MM.1S (cell line): ENCODE measurements at regions not wholly inside any gene's neighbourhood (a gene's known extent, or its start where the extent isn't known, plus 50 kb on each side); places are given as distances from the start of the nearest gene placed in this dataset.
"Not testable (repeated sequence)": the region's sequence is repeated elsewhere in the genome, so short reads cannot be mapped to it uniquely, and the experiment has no call there.

Experiments
- DNase-seq: peaks from one replicate; pipeline ENCODE4 v3.0.0-alpha.2; 2015
- H2AFZ ChIP-seq: fragments of 300-600 bp; sonication (generic); 2 replicates; pipeline ENCODE4 v1.6.0; 2016; ENCODE audit warnings: antibody characterized with exemption, low read length
- H3F3A ChIP-seq: fragments of 300-600 bp; sonication (generic); 2 replicates; pipeline ENCODE4 v1.6.1; 2016; ENCODE audit warnings: mild to moderate bottlenecking, antibody characterized with exemption, low read length, moderate library complexity, mixed read lengths; ENCODE audit not compliant: insufficient read depth
- H3K27ac ChIP-seq: fragments of 300-600 bp; sonication (generic); 2 replicates; pipeline ENCODE4 v1.5.1; 2016; ENCODE audit warnings: mild to moderate bottlenecking, low read length
- H3K27me3 ChIP-seq: fragments of 300-600 bp; sonication (generic); replicated peaks from 2 replicates; pipeline ENCODE4 v1.6.0; 2016; ENCODE audit warnings: low read length; ENCODE audit not compliant: insufficient read depth
- H3K36me3 ChIP-seq: fragments of 300-600 bp; sonication (generic); replicated peaks from 2 replicates; pipeline ENCODE4 v1.6.1; 2016; ENCODE audit warnings: mild to moderate bottlenecking, low read length, mixed read lengths; ENCODE audit not compliant: insufficient read depth
- H3K4me1 ChIP-seq: fragments of 300-600 bp; sonication (generic); 2 replicates; pipeline ENCODE4 v1.6.1; 2016; ENCODE audit warnings: low read length, mixed read lengths
- H3K4me2 ChIP-seq: fragments of 300-600 bp; sonication (generic); 2 replicates; pipeline ENCODE4 v1.6.0; 2016; ENCODE audit warnings: low read depth, low read length
- H3K4me3 ChIP-seq: fragments of 300-600 bp; sonication (generic); 2 replicates; pipeline ENCODE4 v1.5.1; 2016; ENCODE audit warnings: low read length, mixed read lengths
- H3K79me2 ChIP-seq: fragments of 300-600 bp; sonication (generic); 2 replicates; pipeline ENCODE4 v1.6.1; 2016; ENCODE audit warnings: mixed run types, low read length, mixed read lengths
- H3K9ac ChIP-seq: fragments of 300-600 bp; sonication (generic); 2 replicates; pipeline ENCODE4 v1.6.1; 2016; ENCODE audit warnings: low read length, mixed read lengths
- H3K9me2 ChIP-seq: fragments of 300-600 bp; sonication (generic); replicated peaks from 2 replicates; pipeline ENCODE4 v1.6.1; 2016; ENCODE audit warnings: mild to moderate bottlenecking, low read length, mixed read lengths; ENCODE audit not compliant: insufficient read depth
- H3K9me3 ChIP-seq: fragments of 300-600 bp; sonication (generic); replicated peaks from 2 replicates; pipeline ENCODE4 v1.6.1; 2016; ENCODE audit warnings: mild to moderate bottlenecking, low read length, mixed read lengths; ENCODE audit not compliant: insufficient read depth
- H4K20me1 ChIP-seq: fragments of 300-600 bp; sonication (generic); 2 replicates; pipeline ENCODE4 v1.6.1; 2016; ENCODE audit warnings: mild to moderate bottlenecking, low read length, moderate library complexity, mixed read lengths; ENCODE audit not compliant: insufficient read depth
- EZH2 ChIP-seq: fragments of 300-600 bp; sonication (generic); optimal IDR thresholded peaks from 2 replicates; pipeline ENCODE3; 2017; ENCODE audit warnings: low read depth, mild to moderate bottlenecking, antibody characterized with exemption, low read length, mixed read lengths
- EZH2phosphoT487 ChIP-seq: fragments of 300-600 bp; sonication (generic); IDR thresholded peaks from 2 replicates; pipeline ENCODE4 v1.6.1; 2018; ENCODE audit warnings: antibody characterized with exemption, low read length
- TF ChIP-seq, protein P1 (sequence below): fragments of 300-600 bp; sonication (generic); IDR thresholded peaks from 2 replicates; pipeline ENCODE4 v1.5.1; 2016; ENCODE audit warnings: antibody characterized with exemption, low read length, mixed read lengths

DNA sequence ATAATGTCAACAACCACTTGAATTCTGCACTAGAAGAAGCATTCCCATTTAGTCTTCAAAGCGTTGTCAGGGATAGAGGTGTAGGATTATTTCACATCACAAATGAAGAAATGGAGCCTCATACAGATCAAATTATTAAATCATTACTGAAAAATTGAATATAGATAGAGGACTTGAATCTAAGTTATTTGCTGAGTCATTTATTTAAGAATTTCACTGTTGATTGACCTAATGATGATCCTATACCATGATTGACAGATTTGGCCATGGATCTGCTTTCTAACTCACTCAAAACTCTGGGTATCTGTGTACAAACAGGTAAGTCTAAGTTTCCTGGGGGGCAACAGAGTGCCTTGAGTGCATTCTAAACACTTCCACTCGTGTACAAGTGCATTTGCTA is 215.9 kb downstream of the BTBD3 start:
- H3F3A ChIP-seq, result no peaks in the 10 kb centered on the region
- no peak for TF ChIP-seq EZH2phosphoT487
- TF ChIP-seq, protein P1, sequence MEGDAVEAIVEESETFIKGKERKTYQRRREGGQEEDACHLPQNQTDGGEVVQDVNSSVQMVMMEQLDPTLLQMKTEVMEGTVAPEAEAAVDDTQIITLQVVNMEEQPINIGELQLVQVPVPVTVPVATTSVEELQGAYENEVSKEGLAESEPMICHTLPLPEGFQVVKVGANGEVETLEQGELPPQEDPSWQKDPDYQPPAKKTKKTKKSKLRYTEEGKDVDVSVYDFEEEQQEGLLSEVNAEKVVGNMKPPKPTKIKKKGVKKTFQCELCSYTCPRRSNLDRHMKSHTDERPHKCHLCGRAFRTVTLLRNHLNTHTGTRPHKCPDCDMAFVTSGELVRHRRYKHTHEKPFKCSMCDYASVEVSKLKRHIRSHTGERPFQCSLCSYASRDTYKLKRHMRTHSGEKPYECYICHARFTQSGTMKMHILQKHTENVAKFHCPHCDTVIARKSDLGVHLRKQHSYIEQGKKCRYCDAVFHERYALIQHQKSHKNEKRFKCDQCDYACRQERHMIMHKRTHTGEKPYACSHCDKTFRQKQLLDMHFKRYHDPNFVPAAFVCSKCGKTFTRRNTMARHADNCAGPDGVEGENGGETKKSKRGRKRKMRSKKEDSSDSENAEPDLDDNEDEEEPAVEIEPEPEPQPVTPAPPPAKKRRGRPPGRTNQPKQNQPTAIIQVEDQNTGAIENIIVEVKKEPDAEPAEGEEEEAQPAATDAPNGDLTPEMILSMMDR, result no peak
- TF ChIP-seq EZH2, result no peak

DNA sequence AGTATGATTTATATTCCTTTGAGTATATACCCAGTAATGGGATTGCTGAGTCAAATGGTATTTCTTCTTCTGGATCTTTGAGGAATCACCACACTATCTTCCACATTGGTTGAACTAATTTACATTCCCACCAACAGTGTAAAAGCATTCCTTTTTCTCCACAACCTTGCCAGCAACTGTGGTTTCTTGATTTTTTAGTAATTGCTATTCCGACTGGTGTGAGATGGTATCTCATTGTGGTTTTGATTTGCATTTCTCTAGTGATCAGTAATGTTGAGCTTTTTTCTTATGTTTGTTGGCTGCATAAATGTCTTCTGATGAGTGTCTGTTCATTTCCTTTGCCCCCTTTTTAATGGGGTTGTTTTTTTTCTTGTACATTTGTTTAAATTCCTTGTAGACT is 228.3 kb downstream of the BTBD3 start:
- H3K27me3 ChIP-seq, H3F3A ChIP-seq, H4K20me1 ChIP-seq, H3K4me2 ChIP-seq, H2AFZ ChIP-seq, H3K36me3 ChIP-seq, H3K9me3 ChIP-seq, H3K27ac ChIP-seq, H3K9ac ChIP-seq, H3K4me3 ChIP-seq, H3K79me2 ChIP-seq, H3K4me1 ChIP-seq, H3K9me2 ChIP-seq, DNase-seq: not testable (repeated sequence)

More for the DNA sequence above, 215.9 kb downstream of the BTBD3 start:
- no peak overlapping the region for H3K9ac ChIP-seq
- no peak overlapping the region for H2AFZ ChIP-seq
- no peaks in the 10 kb centered on the region for H3K27me3 ChIP-seq
- H3K36me3 ChIP-seq, result no peaks in the 10 kb centered on the region
- no peak overlapping the region for H3K4me3 ChIP-seq
- no peaks in the 10 kb centered on the region for H3K9me3 ChIP-seq
- H3K27ac ChIP-seq, result no peak overlapping the region
- no peaks in the 10 kb centered on the region for H4K20me1 ChIP-seq
- no peaks in the 10 kb centered on the region for H3K9me2 ChIP-seq
- no peaks in the 10 kb centered on the region for H3K4me1 ChIP-seq
- H3K4me2 ChIP-seq, result no peak overlapping the region
- DNase-seq, result no peak
- no peaks in the 10 kb centered on the region for H3K79me2 ChIP-seq

DNA sequence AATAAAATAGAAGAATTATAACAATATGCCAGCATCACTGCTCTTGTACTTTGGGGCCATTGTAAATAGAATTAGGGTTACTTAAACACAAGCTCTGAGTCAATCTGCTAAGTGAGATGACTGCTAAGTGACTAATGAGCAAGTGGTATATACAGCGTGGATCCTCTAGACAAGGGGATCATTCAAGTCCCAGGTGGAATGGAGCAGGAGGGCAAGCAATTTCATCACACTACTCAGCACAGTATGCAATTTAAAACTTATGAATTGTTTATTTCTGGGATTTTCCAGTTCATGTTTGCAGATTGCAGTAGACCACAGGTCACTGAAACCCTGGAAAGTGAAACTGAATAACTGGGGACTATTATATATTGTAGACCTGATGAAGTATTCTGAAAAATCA is 235.3 kb downstream of the BTBD3 start:
- Histone ChIP-seq H3K9ac (no peak overlapping the region), H4K20me1 (no peaks in the 10 kb centered on the region), H3K4me1 (peaks cover 4% of the 10 kb centered on the region; the same call in 1 of the 2 replicates), H3K4me3 (no peak overlapping the region), H3K79me2 (no peaks in the 10 kb centered on the region), H3K27me3 (no peaks in the 10 kb centered on the region), H3F3A (no peaks in the 10 kb centered on the region), H3K9me3 (no peaks in the 10 kb centered on the region), H3K36me3 (no peaks in the 10 kb centered on the region), H3K9me2 (no peaks in the 10 kb centered on the region), H3K4me2 (no peak overlapping the region), H2AFZ (no peak overlapping the region), H3K27ac (no peak overlapping the region)
- TF ChIP-seq EZH2phosphoT487 (no peak), EZH2 (no peak)
- TF ChIP-seq, protein P1, result no peak
- no peak for DNase-seq

DNA sequence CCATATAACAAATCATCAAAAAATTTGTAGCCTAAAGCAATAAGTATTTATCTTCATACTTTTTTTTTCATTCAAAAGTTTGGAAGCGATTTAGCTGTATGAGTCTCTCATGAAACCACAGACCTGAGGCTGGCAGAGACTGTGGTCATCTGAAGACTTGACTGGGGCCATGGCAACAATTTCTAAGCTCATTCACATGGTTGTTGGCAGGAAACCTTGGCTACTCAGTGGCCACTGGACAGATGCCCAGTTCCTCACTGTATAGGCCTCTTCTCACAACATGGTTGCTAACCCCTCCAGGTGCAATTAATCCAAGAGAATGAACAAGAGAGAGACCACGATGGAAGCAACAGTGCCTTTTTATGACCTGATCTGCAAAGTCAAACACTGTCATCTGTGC is 235.9 kb downstream of the BTBD3 start:
- Histone ChIP-seq H3F3A (no peaks in the 10 kb centered on the region), H2AFZ (no peak overlapping the region), H4K20me1 (no peaks in the 10 kb centered on the region), H3K27me3 (no peaks in the 10 kb centered on the region), H3K79me2 (no peaks in the 10 kb centered on the region), H3K9me3 (no peaks in the 10 kb centered on the region), H3K9me2 (no peaks in the 10 kb centered on the region), H3K4me2 (no peak overlapping the region), H3K4me3 (no peak overlapping the region), H3K27ac (no peak overlapping the region), H3K36me3 (no peaks in the 10 kb centered on the region), H3K4me1 (peaks cover 4% of the 10 kb centered on the region; the same call in 1 of the 2 replicates), H3K9ac (no peak overlapping the region)
- no peak for TF ChIP-seq EZH2phosphoT487
- TF ChIP-seq, protein P1, result no peak
- no peak for TF ChIP-seq EZH2
- DNase-seq, result no peak
